Cardiac septum (tissue), 1 donor: ENCODE measurements at regions not wholly inside any gene's neighbourhood (a gene's known extent, or its start where the extent isn't known, plus 50 kb on each side); places are given as distances from the start of the nearest gene placed in this dataset.
"Not testable (repeated sequence)": the region's sequence is repeated elsewhere in the genome, so short reads cannot be mapped to it uniquely, and the experiment has no call there.

Experiments used
- DNase-seq: peaks from one replicate; pipeline ENCODE4 v3.0.0-alpha.2; 2020; ENCODE audit warnings: low spot score
- intact Hi-C: fragments of 100-400 bp; cut with DNase I; formaldehyde crosslinking; loops from one replicate; pipeline ENCODE4 v1.14.0; 2022
- donor health status: DM: no; HTN: no; CAD: no.

- DNase-seq, intact Hi-C loops: not testable (repeated sequence)
These were observed 2327.3 kb upstream of the TPTE start for GRCh38 chr21:8194042-8194441.

GRCh38 chr21:8197377-8198027, 2323.9 kb upstream of the TPTE start:
- intact Hi-C loops: not testable (repeated sequence)

GRCh38 chr21:8205094-8205891, 2316.1 kb upstream of the TPTE start:
- intact Hi-C loops, DNase-seq: not testable (repeated sequence)

More at GRCh38 chr21:8197377-8198027, 2323.9 kb upstream of the TPTE start:
- DNase-seq: not testable (repeated sequence)

GRCh38 chr21:8205892-8206188, 2315.5 kb upstream of the TPTE start:
- intact Hi-C loops, DNase-seq: not testable (repeated sequence)

GRCh38 chr21:8212986-8213550, 2308.3 kb upstream of the TPTE start:
- intact Hi-C loops: not testable (repeated sequence)
- peak; percentile 55 for DNase-seq

GRCh38 chr21:8214539-8214938, 2306.8 kb upstream of the TPTE start:
- intact Hi-C loops, DNase-seq: not testable (repeated sequence)

GRCh38 chr21:8229366-8230150, 2291.8 kb upstream of the TPTE start:
- intact Hi-C loops, DNase-seq: not testable (repeated sequence)

- DNase-seq, intact Hi-C loops: not testable (repeated sequence)
These were observed 2290.1 kb upstream of the TPTE start for GRCh38 chr21:8231252-8231651.

- intact Hi-C loops, DNase-seq: not testable (repeated sequence)
These were observed 2288.4 kb upstream of the TPTE start for GRCh38 chr21:8233000-8233399.

GRCh38 chr21:8234059-8234458, 2287.3 kb upstream of the TPTE start:
- DNase-seq, intact Hi-C loops: not testable (repeated sequence)

GRCh38 chr21:8244723-8245641, 2276.4 kb upstream of the TPTE start:
- DNase-seq, intact Hi-C loops: not testable (repeated sequence)

- intact Hi-C loops, DNase-seq: not testable (repeated sequence)
These were observed 2275.6 kb upstream of the TPTE start for GRCh38 chr21:8245642-8246402.

- intact Hi-C loops, DNase-seq: not testable (repeated sequence)
These were observed 2269.7 kb upstream of the TPTE start for GRCh38 chr21:8251701-8252100.

- intact Hi-C loops, DNase-seq: not testable (repeated sequence)
These were observed 2266.3 kb upstream of the TPTE start for GRCh38 chr21:8255094-8255493.

GRCh38 chr21:8257083-8257799, 2264.1 kb upstream of the TPTE start:
- intact Hi-C loops: not testable (repeated sequence)
- peak; percentile 4 for DNase-seq

- intact Hi-C loops, DNase-seq: not testable (repeated sequence)
These were observed 2261.2 kb upstream of the TPTE start for GRCh38 chr21:8260065-8260627.
